ENCODE measurements at regions not wholly inside any gene's neighbourhood (a gene's known extent, or its start where the extent isn't known, plus 50 kb on each side); places are given as distances from the start of the nearest gene placed in this dataset.
A peak's percentile ranks its signal among the peaks of the same experiment; 100 is the strongest.
"Not testable (repeated sequence)": the region's sequence is repeated elsewhere in the genome, so short reads cannot be mapped to it uniquely, and the experiment has no call there.

- DNase-seq (ENCODE audit: low spot score) = no peak
These were observed 235.2 kb upstream of the EPHA7 start for GRCh38 chr6:93654548-93654947.

DNA sequence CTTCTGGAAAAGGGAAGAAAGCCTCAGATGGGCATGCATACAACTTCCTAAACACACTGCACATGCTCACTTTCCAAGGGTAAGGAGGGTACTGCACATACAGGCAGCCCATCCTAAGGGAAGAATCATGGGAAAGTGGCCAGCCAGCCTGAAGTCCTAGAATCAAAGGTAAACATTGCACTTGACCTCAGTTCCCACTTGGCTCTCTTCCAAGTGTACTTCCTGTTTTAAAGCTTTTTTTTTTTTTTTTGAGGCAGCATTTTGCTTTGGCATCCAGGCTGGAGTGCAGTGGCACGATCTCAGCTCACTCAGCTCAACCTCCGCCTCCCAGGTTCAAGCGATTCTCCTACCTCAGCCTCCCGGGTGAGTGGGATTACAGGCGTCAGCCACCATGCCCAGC lies 225.3 kb upstream of the EPHA7 start:
- no peak for DNase-seq (ENCODE audit: low spot score)

GRCh38 chr6:93639126-93639525 lies 219.8 kb upstream of the EPHA7 start:
- no peak for DNase-seq (ENCODE audit: low spot score)

- not testable (repeated sequence) for DNase-seq (ENCODE audit: low spot score)
These were observed 217.8 kb upstream of the EPHA7 start for GRCh38 chr6:93636987-93637664.

DNA sequence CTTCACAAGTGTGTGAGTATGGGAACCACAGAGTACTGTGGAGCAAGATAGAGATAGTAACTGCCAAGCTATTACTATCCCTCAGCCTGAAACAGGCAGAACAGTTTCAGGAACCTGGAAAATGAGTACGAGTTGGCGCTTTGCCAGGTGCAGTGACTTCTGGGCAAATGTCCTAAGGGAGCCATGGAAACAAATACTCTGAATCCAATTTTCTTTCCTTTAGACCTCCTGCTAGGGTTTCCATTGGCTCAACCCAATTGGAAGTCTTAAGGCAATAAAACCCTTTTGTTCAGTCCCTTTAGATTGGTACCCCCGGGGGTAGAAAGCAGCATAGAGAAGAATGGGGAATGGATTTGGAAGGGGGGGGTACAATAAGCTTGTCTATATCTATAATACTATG lies 205.0 kb upstream of the EPHA7 start:
- no peak for DNase-seq (ENCODE audit: low spot score)

- DNase-seq (ENCODE audit: low spot score) = no peak
These were observed 202.1 kb upstream of the EPHA7 start for GRCh38 chr6:93621442-93621841.

GRCh38 chr6:93604951-93605350 lies 185.6 kb upstream of the EPHA7 start:
- DNase-seq (ENCODE audit: low spot score) = no peak

DNA sequence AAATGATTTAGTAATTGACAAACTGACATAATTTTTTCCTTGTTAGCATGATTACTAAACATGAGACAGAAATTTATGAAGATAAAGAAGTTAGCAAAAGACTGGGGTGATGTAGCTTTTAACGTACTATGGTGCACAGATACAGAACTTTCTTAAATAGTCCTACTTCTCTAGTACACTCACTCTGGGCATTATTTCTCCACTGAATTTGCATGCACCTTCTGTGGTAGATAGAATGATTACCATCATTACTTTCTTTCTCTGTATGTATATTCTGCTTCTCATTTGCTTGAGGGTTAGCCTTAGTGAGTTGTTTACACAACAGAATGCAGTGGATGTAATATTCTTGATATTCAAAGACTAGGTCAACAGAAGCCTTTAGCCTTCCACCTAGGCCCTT lies 173.1 kb upstream of the EPHA7 start:
- no peak for DNase-seq (ENCODE audit: low spot score)

DNA sequence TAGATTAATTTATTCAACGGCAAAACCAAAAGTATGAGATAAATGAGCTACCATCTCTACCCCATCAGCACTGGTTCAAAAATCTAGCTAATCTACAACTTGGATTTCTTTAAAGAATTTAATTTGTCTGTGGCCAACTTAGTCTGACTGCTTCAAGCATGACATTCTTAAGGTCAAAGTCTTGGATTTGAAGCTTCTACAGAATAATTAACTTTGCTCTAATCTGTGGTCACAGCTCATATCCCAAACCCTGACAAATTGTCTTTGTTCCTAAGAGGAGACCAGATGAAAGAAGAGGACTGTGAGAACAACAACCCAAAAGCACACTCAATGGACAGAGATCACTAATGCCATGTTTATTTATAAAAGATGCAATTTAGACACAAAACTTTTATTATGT lies 166.9 kb upstream of the EPHA7 start:
- DNase-seq (ENCODE audit: low spot score) = no peak

DNA sequence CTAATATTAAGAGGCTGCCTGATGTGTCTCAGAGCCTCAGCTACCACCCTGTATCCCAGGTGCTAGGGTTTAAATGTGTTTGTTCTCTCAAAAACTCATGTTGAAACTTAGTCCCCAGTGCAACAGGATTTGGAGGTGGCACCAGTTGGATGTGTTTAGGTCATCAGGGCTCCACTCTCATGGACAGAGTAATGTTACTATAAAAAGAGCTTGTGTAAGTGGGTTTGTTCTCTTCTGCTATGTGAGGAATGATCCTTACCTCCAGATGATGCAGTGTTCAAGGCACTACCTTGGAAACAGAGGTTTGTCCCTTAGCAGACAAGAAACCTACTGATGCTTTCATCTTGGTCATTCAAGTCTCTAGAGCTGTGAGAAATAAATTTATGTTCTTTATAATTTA lies 164.9 kb upstream of the EPHA7 start:
- no peak for DNase-seq (ENCODE audit: low spot score)

- no peak for DNase-seq (ENCODE audit: low spot score)
These were observed 162.0 kb upstream of the EPHA7 start for GRCh38 chr6:93581371-93581770.

DNA sequence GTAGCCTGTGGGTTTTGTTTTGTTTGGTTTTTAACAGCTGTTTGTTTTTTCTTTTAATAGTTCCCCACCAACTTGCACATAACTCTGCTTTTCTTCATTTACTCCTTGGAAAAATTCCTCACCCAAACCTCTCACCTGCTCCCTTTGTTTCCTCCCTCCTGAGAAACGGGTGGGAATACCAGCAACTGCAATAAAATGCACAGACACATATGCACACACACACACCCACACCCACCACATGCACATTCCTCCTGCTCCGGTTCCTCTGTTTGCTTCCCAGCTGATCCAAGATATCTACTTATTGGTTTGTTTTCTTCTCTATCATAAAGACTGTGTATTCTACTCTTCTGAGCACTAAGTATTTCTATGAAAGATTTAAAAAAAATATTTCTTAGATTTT lies 161.1 kb upstream of the EPHA7 start:
- DNase-seq (ENCODE audit: low spot score) = peak; percentile 9

DNA sequence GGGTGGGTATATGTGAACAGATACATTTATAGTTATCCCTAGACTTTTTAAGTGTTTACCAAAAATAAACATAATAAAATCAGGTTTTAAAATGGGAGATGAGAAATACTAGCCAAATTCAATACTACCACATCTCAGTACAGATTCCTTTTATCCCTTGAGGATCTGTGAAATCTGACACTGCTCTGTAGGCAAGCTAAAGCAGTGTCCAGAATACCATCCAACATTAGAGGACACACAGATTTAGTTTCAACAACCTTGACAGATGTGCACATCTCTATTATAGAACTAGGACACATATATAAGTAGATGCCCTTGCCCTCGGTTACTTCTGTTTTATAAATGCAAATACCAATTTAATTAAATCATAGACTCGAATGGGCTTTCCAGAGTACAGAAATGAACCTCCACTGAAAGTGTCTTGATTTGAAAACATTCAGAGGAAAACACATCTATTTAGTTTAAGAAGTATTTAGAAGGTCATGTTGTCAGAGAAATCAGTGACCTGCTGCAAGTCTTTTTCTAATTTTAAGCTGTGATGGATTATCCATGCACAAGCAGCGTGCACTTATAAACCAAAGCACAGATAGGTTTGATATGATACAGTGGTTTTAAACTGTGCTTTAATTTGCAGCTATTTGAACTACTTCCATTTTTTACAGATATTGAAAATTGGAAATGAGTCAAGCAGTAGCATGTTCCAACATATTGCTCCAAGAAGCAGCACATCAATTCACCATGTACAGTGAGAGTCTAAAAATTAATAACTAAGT lies 156.3 kb upstream of the EPHA7 start:
- DNase-seq (ENCODE audit: low spot score) = no peak

DNA sequence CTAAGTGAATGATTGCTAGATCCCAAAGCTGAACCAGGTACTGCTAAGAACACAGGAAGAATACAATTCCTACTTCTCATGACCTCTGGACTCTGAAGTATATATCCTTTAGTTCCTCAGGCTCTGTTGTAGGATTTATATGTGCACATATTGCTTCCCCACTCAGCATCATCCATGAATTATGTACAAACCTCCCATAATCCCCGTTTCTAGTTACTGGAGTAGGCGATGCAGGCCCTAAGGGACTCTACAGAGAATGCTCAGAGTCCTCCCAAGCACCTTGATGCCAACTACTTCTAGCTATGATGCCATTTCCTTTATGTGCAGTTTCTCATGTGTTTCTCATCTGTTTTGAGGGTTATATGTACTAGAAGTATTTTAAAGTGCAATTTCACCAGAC lies 154.9 kb upstream of the EPHA7 start:
- DNase-seq (ENCODE audit: low spot score) = no peak

DNA sequence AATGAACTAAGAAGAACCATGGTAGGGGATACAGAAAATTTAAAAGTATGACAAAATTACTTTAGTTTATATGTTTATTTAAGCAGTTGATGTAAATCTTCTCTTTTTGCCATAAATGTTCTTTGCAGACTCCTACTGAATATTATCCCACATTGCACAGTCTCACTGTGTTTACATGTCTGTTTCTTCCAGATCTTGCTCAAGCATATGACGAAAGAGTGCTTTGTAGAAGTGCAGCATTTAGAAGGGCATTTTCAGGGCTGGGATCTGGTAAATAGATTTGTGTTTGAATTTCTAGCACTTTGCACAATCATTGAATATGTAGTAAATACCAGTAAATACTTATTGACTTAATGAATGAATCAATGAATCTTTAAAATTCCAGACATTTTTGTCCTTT lies 152.0 kb upstream of the EPHA7 start:
- DNase-seq (ENCODE audit: low spot score) = no peak

DNA sequence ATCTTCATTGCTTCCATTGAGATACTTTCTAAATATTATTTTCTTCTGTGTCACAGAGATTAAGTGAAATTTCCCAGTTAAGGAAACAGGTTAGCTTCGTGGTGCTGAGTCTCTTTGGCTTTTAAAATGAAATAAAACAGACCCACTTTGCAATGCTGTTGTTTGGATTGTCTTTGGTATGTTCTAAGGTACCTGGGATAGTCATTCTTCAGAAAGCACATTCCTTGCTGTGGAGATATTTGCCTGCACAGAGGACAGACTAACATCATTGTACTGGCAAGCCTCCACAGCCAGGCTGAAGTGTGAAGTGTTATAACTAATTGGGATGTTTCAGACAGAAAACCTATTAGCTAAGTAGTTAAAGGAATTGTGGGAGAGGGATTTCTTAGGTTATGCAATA lies 148.8 kb upstream of the EPHA7 start:
- no peak for DNase-seq (ENCODE audit: low spot score)

DNA sequence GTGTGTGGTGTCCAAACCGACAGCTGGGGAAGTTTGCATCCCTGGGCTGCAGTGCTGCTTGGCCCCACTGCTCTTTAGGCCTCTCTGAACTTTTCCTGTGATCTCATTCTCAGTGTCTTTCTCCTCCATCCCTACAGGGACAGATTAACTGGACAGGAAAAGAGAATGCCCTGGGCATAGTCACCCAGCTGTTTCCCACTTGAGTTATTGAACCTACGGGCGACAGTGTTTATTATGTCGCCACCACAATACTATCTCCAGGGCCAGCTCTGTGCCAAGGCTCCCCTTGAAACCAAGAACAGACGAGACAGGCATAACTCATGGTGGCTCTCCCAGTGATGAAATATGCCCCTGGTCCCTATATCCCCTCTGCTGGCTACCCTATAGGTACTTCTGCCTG lies 147.8 kb upstream of the EPHA7 start:
- DNase-seq (ENCODE audit: low spot score) = no peak

DNA sequence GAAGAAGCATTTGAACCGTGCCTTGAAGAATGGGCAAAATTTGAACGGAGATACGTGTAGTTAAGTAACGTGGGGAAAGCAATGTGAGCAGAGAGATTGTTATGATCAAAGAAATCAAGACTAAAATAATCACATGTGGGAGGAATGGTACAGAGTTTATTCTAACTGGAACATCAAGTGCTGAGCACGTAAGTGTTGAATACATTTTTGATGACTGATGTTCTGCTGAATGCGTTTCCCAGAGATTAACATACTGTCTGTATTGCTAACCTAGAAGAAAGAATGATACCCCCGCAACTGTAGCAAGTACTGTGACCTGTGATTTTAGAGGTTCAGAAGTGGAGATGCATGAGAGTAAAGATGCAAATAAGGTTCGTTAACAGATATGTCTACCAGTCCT lies 146.9 kb upstream of the EPHA7 start:
- no peak for DNase-seq (ENCODE audit: low spot score)

DNA sequence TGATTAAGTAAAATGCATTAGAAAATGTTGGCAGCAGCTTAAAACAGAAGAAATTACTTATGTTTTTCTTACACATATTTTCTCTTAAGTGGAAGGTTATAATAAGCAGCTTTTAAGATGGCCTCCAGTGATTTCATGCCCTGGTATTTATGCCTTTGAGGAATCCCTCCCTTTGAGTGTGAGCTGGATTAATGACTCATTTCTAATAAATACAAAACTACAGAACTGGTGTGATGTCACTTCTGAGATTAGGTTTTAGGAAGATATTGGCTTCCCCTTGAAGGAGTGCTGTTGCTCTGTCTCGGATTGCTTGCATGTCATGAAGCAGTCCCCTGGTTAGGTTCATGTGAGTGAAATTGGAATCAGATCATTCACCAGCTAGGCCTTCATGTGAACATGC lies 143.2 kb upstream of the EPHA7 start:
- DNase-seq (ENCODE audit: low spot score) = no peak

- DNase-seq (ENCODE audit: low spot score) = no peak
These were observed 135.9 kb upstream of the EPHA7 start for GRCh38 chr6:93555292-93555691.

GRCh38 chr6:93554018-93554417 lies 134.7 kb upstream of the EPHA7 start:
- no peak for DNase-seq (ENCODE audit: low spot score)

- DNase-seq (ENCODE audit: low spot score) = no peak
These were observed 131.4 kb upstream of the EPHA7 start for GRCh38 chr6:93550551-93551276.

DNA sequence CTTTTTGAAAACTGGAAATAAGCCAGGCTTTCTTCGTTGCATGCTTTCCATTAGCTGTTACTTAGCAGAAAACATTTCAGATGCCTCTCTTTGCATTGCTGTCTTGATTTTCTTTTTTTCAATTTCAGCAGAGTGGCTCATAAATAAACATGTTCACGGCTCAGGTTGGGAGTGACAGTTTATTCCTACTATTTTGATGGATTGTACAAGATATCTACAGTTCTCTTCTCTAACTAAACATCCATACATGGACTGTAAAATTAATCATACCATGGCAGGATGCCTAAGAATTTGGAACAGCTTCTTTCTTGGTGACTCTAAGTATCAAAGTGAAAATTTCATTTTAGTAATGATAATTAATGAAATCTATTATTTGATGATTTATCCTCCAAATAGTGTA lies 130.5 kb upstream of the EPHA7 start:
- no peak for DNase-seq (ENCODE audit: low spot score)

Measured in SW480 (cell line).